ENCODE measurements at regions not wholly inside any gene's neighbourhood (a gene's known extent, or its start where the extent isn't known, plus 50 kb on each side); places are given as distances from the start of the nearest gene placed in this dataset.

- TF ChIP-seq, protein P1, sequence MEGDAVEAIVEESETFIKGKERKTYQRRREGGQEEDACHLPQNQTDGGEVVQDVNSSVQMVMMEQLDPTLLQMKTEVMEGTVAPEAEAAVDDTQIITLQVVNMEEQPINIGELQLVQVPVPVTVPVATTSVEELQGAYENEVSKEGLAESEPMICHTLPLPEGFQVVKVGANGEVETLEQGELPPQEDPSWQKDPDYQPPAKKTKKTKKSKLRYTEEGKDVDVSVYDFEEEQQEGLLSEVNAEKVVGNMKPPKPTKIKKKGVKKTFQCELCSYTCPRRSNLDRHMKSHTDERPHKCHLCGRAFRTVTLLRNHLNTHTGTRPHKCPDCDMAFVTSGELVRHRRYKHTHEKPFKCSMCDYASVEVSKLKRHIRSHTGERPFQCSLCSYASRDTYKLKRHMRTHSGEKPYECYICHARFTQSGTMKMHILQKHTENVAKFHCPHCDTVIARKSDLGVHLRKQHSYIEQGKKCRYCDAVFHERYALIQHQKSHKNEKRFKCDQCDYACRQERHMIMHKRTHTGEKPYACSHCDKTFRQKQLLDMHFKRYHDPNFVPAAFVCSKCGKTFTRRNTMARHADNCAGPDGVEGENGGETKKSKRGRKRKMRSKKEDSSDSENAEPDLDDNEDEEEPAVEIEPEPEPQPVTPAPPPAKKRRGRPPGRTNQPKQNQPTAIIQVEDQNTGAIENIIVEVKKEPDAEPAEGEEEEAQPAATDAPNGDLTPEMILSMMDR (IDR thresholded peaks at IDR 0.05; ENCODE audit: poor library complexity), result no peak
- no peak for TF ChIP-seq EZH2 (IDR thresholded peaks at IDR 0.05; ENCODE audit: borderline replicate concordance)
- TF ChIP-seq EZH2phosphoT487 (IDR thresholded peaks at IDR 0.05; ENCODE audit: low read depth, severe bottlenecking, unreplicated experiment), result no peak
Measured at GRCh38 chr11:95289378-95290101, 58.5 kb upstream of the SESN3 start.
